Stimulated activated CD4-positive, alpha-beta T cell treated with anti-CD3 and anti-CD28 coated beads, Interleukin-12 subunit alpha, Interleukin-12 subunit beta, amount 100 ng/mL, for 4 hours (primary cell): ENCODE measurements at regions not wholly inside any gene's neighbourhood (a gene's known extent, or its start where the extent isn't known, plus 50 kb on each side); places are given as distances from the start of the nearest gene placed in this dataset.
A peak's percentile ranks its signal among the peaks of the same experiment; 100 is the strongest.

Source experiments
- DNase-seq: peaks from one replicate; pipeline ENCODE4 v3.0.0-alpha.2; 2020

GRCh38 chr6:110537208-110538123, 61.1 kb upstream of the SLC22A16 start:
- DNase-seq = no peak

- DNase-seq = no peak
These were observed 58.5 kb upstream of the SLC22A16 start for GRCh38 chr6:110534731-110535492.

GRCh38 chr6:110532431-110532830, 56.0 kb upstream of the SLC22A16 start:
- no peak for DNase-seq

- DNase-seq = no peak
These were observed 54.3 kb upstream of the SLC22A16 start for GRCh38 chr6:110530671-110531070.

GRCh38 chr6:110529907-110530306, 53.5 kb upstream of the SLC22A16 start:
- DNase-seq = no peak

GRCh38 chr6:110529355-110529754, 52.9 kb upstream of the SLC22A16 start:
- DNase-seq = no peak

- no peak for DNase-seq
These were observed 52.5 kb upstream of the SLC22A16 start for GRCh38 chr6:110528930-110529325.

- DNase-seq = peak; percentile 15
These were observed 51.9 kb upstream of the SLC22A16 start for GRCh38 chr6:110528101-110528929.

- no peak for DNase-seq
These were observed 51.1 kb upstream of the SLC22A16 start for GRCh38 chr6:110527516-110527915.

GRCh38 chr6:110526726-110527125, 50.3 kb upstream of the SLC22A16 start:
- DNase-seq = no peak
